HL-60 (cell line): ENCODE measurements at regions not wholly inside any gene's neighbourhood (a gene's known extent, or its start where the extent isn't known, plus 50 kb on each side); places are given as distances from the start of the nearest gene placed in this dataset.
"Not testable (repeated sequence)": the region's sequence is repeated elsewhere in the genome, so short reads cannot be mapped to it uniquely, and the experiment has no call there.

ENCODE experiments used
- DNase-seq, 2 experiments: peaks; one replicate each; pipeline ENCODE4 v3.0.0-alpha.2; 2010 to 2020; ENCODE audit warnings: low read depth in 1 of 2, low spot score in 1 of 2
- H3K27ac ChIP-seq: fragments of 250-450 bp; sonication (Bioruptor Pico); replicated peaks from 2 replicates; pipeline ENCODE4 v1.5.1; 2020; ENCODE audit warnings: mild to moderate bottlenecking, moderate library complexity
- H3K27me3 ChIP-seq: fragments of 250-450 bp; sonication (Bioruptor Pico); 2 replicates; pipeline ENCODE4 v1.5.1; 2021; ENCODE audit warnings: mild to moderate bottlenecking, moderate library complexity; ENCODE audit not compliant: insufficient read depth, poor library complexity, severe bottlenecking
- H3K4me3 ChIP-seq: replicated peaks from 2 replicates; pipeline ENCODE4 v1.5.1; 2011; ENCODE audit warnings: mild to moderate bottlenecking, control low read depth, low read length; ENCODE audit not compliant: insufficient read depth
- CTCF ChIP-seq: IDR thresholded peaks from one replicate; pipeline ENCODE4 v1.5.1; 2011; ENCODE audit warnings: low read length, control low read depth, inconsistent platforms; ENCODE audit not compliant: insufficient read depth
- GABPA ChIP-seq: IDR thresholded peaks from 2 replicates; pipeline ENCODE4 v1.6.1; 2012; ENCODE audit warnings: low read depth
- POLR2AphosphoS5 ChIP-seq: IDR thresholded peaks from 2 replicates; pipeline ENCODE4 v1.6.1; 2012; ENCODE audit warnings: low read depth
- REST ChIP-seq: IDR thresholded peaks from 2 replicates; pipeline ENCODE4 v1.6.1; 2012; ENCODE audit warnings: low read depth; ENCODE audit not compliant: insufficient replicate concordance
- SPI1 ChIP-seq: IDR thresholded peaks from 2 replicates; pipeline ENCODE4 v1.6.1; 2012; ENCODE audit warnings: low read depth, mild to moderate bottlenecking, borderline replicate concordance

- TF ChIP-seq POLR2AphosphoS5, result no peak
- no peak for TF ChIP-seq GABPA
- no peak for TF ChIP-seq CTCF
- TF ChIP-seq REST, result no peak
- no peak for TF ChIP-seq SPI1
- Histone ChIP-seq H3K4me3 (no peak overlapping the region), H3K27me3 (no peaks in the 10 kb centered on the region), H3K27ac (no peak overlapping the region)
- DNase-seq, result peak in 1 of 2 experiments; percentile 5
Measured at GRCh38 chr5:44536650-44537260, 147.5 kb upstream of the FGF10 start.

GRCh38 chr5:44535621-44536020 is 146.4 kb upstream of the FGF10 start:
- TF ChIP-seq POLR2AphosphoS5 (no peak), SPI1 (no peak), CTCF (no peak), GABPA (no peak), REST (no peak)
- no peak for DNase-seq
- Histone ChIP-seq H3K4me3 (no peak overlapping the region), H3K27ac (no peak overlapping the region), H3K27me3 (no peaks in the 10 kb centered on the region)

GRCh38 chr5:44532981-44533380 is 143.8 kb upstream of the FGF10 start:
- DNase-seq, result no peak
- TF ChIP-seq CTCF, result no peak

GRCh38 chr5:44531756-44532155 is 142.5 kb upstream of the FGF10 start:
- H3K4me3 ChIP-seq, DNase-seq, H3K27me3 ChIP-seq, H3K27ac ChIP-seq: not testable (repeated sequence)

More at GRCh38 chr5:44532981-44533380, 143.8 kb upstream of the FGF10 start:
- no peak overlapping the region for H3K4me3 ChIP-seq
- no peak overlapping the region for H3K27ac ChIP-seq
- no peaks in the 10 kb centered on the region for H3K27me3 ChIP-seq

GRCh38 chr5:44530783-44531182 is 141.6 kb upstream of the FGF10 start:
- H3K27me3 ChIP-seq, H3K27ac ChIP-seq, DNase-seq, H3K4me3 ChIP-seq: not testable (repeated sequence)
